GM12878 (cell line): ENCODE measurements at regions not wholly inside any gene's neighbourhood (a gene's known extent, or its start where the extent isn't known, plus 50 kb on each side); places are given as distances from the start of the nearest gene placed in this dataset.

Source experiments
- ATAC-seq: fragments of 200-7000 bp; cut with Tn5 transposase; 3 replicates; pipeline ENCODE4 v1.9.1; 2020; ENCODE audit warnings: mild to moderate bottlenecking, moderate library complexity
- BruUV-seq: library from RNA; stranded (reverse); fragments of 400-500 nt; replicated peaks from 2 replicates; lab custom pipeline; 2021; lab: Mats Ljungman, UMichigan
- CTCF ChIA-PET: fragments of 300-600 bp; sonication (Branson Sonifier 250); formaldehyde crosslinking; extraction: SDS; loops from one replicate; lab custom pipeline; 2021; ENCODE audit warnings: inconsistent platforms; lab: Yijun Ruan, JAX
- POLR2A ChIA-PET: fragments of 350-600 bp; formaldehyde crosslinking; extraction: SDS; loops from one replicate; lab custom pipeline; 2021; ENCODE audit warnings: inconsistent platforms; lab: Charles Lee
- RAD21 ChIA-PET: fragments of 300-600 bp; sonication (Branson Sonifier 250); formaldehyde crosslinking; loops from one replicate; lab custom pipeline; 2023; ENCODE audit warnings: antibody characterized with exemption; ENCODE audit not compliant: unreplicated experiment; lab: Charles Lee
- SMC1A ChIA-PET: fragments of 300-600 bp; sonication (Branson Sonifier 250); formaldehyde crosslinking; loops from one replicate; lab custom pipeline; 2023; ENCODE audit not compliant: unreplicated experiment, uncharacterized antibody; lab: Charles Lee
- DNase-seq: peaks from one replicate; pipeline ENCODE4 v3.0.0-alpha.2; 2011; ENCODE audit warnings: low read depth, low spot score
- FAIRE-seq: peaks from 3 replicates; lab custom pipeline; 2011; peaks lifted over from hg19 to GRCh38; lab: Jason Lieb, UNC
- H2AFZ ChIP-seq: 2 replicates; pipeline ENCODE4 v1.6.0; 2011; ENCODE audit warnings: low read depth, low read length, control low read depth; ENCODE audit not compliant: control insufficient read depth
- H3K27ac ChIP-seq: 2 replicates; pipeline ENCODE4 v1.5.1; 2011; ENCODE audit warnings: control low read depth; ENCODE audit not compliant: control insufficient read depth, insufficient read depth
- H3K27me3 ChIP-seq, 2 experiments: replicated peaks in 1 of 2; 2 replicates each; pipeline versions ENCODE4 v1.6.0 to v1.6.1; 2011; ENCODE audit warnings: low read length in 1 of 2; ENCODE audit not compliant: control insufficient read depth in 2 of 2, insufficient read depth in 2 of 2
- H3K36me3 ChIP-seq, 2 experiments: 2 replicates each; pipeline ENCODE4 v1.5.1; 2011; ENCODE audit warnings: low read length in 1 of 2; ENCODE audit not compliant: control insufficient read depth in 2 of 2, insufficient read depth in 2 of 2
- H3K4me1 ChIP-seq: 2 replicates; pipeline ENCODE4 v1.6.1; 2011; ENCODE audit warnings: mild to moderate bottlenecking, low read length, moderate library complexity, mixed read lengths; ENCODE audit not compliant: control insufficient read depth, insufficient read depth
- H3K4me2 ChIP-seq: 2 replicates; pipeline ENCODE4 v1.6.0; 2011; ENCODE audit warnings: control low read depth; ENCODE audit not compliant: control insufficient read depth, insufficient read depth
- H3K4me3 ChIP-seq: fragments of 200-600 bp; sonication (generic); 2 replicates; pipeline ENCODE4 v1.5.1; 2016
- H3K79me2 ChIP-seq: 2 replicates; pipeline ENCODE4 v1.6.0; 2011; ENCODE audit warnings: low read length; ENCODE audit not compliant: control insufficient read depth, insufficient read depth
- H3K9ac ChIP-seq: 2 replicates; pipeline ENCODE4 v1.8.0; 2011; ENCODE audit warnings: low read length, control low read depth, mixed read lengths; ENCODE audit not compliant: control insufficient read depth, insufficient read depth
- H3K9me3 ChIP-seq: replicated peaks from 3 replicates; pipeline ENCODE4 v1.5.1; 2011; ENCODE audit warnings: mild to moderate bottlenecking, low read length; ENCODE audit not compliant: control insufficient read depth, insufficient read depth
- H4K20me1 ChIP-seq: 2 replicates; pipeline ENCODE4 v1.6.0; 2011; ENCODE audit not compliant: control insufficient read depth, insufficient read depth
- ASH2L ChIP-seq: fragments of 300-600, 200-600 bp; sonication (generic); IDR thresholded peaks from 2 replicates; pipeline ENCODE4 v1.6.1; 2017; ENCODE audit warnings: low read depth, mild to moderate bottlenecking, borderline replicate concordance
- BACH1 ChIP-seq: fragments of 450-650 bp; IDR thresholded peaks from 2 replicates; pipeline ENCODE4 v1.6.1; 2017; ENCODE audit warnings: mild to moderate bottlenecking, borderline replicate concordance
- ELK1 ChIP-seq: IDR thresholded peaks from 2 replicates; pipeline ENCODE4 v1.6.1; 2012; ENCODE audit warnings: low read depth, low read length, improper control_type of control experiment
- KDM1A ChIP-seq: fragments of 200-600 bp; sonication (generic); IDR thresholded peaks from 2 replicates; pipeline ENCODE4 v1.6.1; 2016; ENCODE audit warnings: borderline replicate concordance
- MXI1 ChIP-seq: fragments of 150-350 bp; IDR thresholded peaks from 2 replicates; pipeline ENCODE4 v1.6.1; 2011; ENCODE audit warnings: low read depth, mild to moderate bottlenecking, inconsistent platforms, low read length, improper control_type of control experiment
- NR2C2 ChIP-seq: IDR thresholded peaks from 2 replicates; pipeline ENCODE4 v1.6.1; 2011; ENCODE audit warnings: borderline replicate concordance, low read depth; ENCODE audit not compliant: control insufficient read depth, insufficient read length
- PRDM15 ChIP-seq: fragments of 450-650 bp; formaldehyde crosslinking; IDR thresholded peaks from 2 replicates; pipeline ENCODE4 v1.4.0; 2020; ENCODE audit warnings: mild to moderate bottlenecking, moderate library complexity
- RUNX3 ChIP-seq: IDR thresholded peaks from 2 replicates; pipeline ENCODE4 v1.6.1; 2012; ENCODE audit warnings: low read length, inconsistent platforms
- SMAD1 ChIP-seq: fragments of 450-650 bp; IDR thresholded peaks from 2 replicates; pipeline ENCODE4 v1.6.1; 2018; ENCODE audit warnings: mild to moderate bottlenecking, low read depth; ENCODE audit not compliant: partially characterized antibody
- SRF ChIP-seq, 2 experiments: IDR thresholded peaks; 2 replicates each; pipeline ENCODE4 v1.6.1; 2011; ENCODE audit warnings: low read depth in 2 of 2, low read length in 2 of 2, mild to moderate bottlenecking in 1 of 2, moderate library complexity in 1 of 2
- SUPT20H ChIP-seq: IDR thresholded peaks from 2 replicates; pipeline ENCODE4 v1.6.1; 2011; ENCODE audit warnings: low read depth, mild to moderate bottlenecking, low read length, moderate library complexity, borderline replicate concordance; ENCODE audit not compliant: control insufficient read depth
- WGBS: methylation state at CpG from one replicate; pipeline ENCODE4 v1.1.6; 2016; ENCODE audit warnings: low lambda C conversion rate; ENCODE audit not compliant: insufficient replicate concordance, insufficient coverage; ENCODE audit errors: missing lambda C conversion rate; 5-methylcytosine and 5-hydroxymethylcytosine counted together
- in situ Hi-C: fragments of 300-500 bp; cut with MboI; formaldehyde crosslinking; loops from 9 replicates; pipeline ENCODE4 v1.14.3; 2018; ENCODE audit warnings: mixed read lengths
- intact Hi-C: fragments of 100-400 bp; cut with micrococcal nuclease; formaldehyde crosslinking; loops from one replicate; pipeline ENCODE4 v1.14.2; 2022; ENCODE audit not compliant: unreplicated experiment

- TF ChIP-seq NR2C2 = no peak
These were observed 204.9 kb upstream of the NREP start (continued) for GRCh38 chr5:111961862-111962261.

GRCh38 chr5:111960476-111961215, 203.7 kb upstream of the NREP start:
- CTCF ChIA-PET = interaction anchor here (1.5 kb wide), 1 partner anchor 429 kb away, joined by 4 read pairs; no protein-coding TSS in a partner anchor

GRCh38 chr5:111958851-111959250, 201.9 kb upstream of the NREP start:
- Histone ChIP-seq H3K36me3 (no peaks in the 10 kb centered on the region), H4K20me1 (no peaks in the 10 kb centered on the region), H2AFZ (no peak overlapping the region), H3K4me2 (no peak overlapping the region), H3K4me3 (no peak overlapping the region), H3K4me1 (peaks cover 4% of the 10 kb centered on the region), H3K9ac (no peak overlapping the region), H3K9me3 (no peaks in the 10 kb centered on the region; the same call in 2 of the 3 replicates), H3K27ac (no peak overlapping the region), H3K79me2 (no peaks in the 10 kb centered on the region), H3K27me3 (no peaks in the 10 kb centered on the region)
- ChIA-PET SMC1A (no interaction called here), CTCF (interaction anchor here (1.2 kb wide), 1 partner anchor 12 kb away, joined by 4 read pairs; no protein-coding TSS in a partner anchor), RAD21 (interaction anchor here (1.0 kb wide), 1 partner anchor 408 kb away, joined by 3 read pairs; no protein-coding TSS in a partner anchor), POLR2A (no interaction called here)
- in situ Hi-C loops (no loop called here), intact Hi-C loops (no loop called here)
- ATAC-seq = no peak
- DNase-seq = no peak
- 45% methylated on average over 1 of the region's 1 CpG for WGBS
- FAIRE-seq = no peak
- BruUV-seq = no TSS peak
- TF ChIP-seq SMAD1 = no peak
- no peak for TF ChIP-seq ASH2L
- TF ChIP-seq ELK1 = no peak
- TF ChIP-seq SUPT20H = no peak
- no peak for TF ChIP-seq PRDM15 (CRISPR knock-in tag)
- no peak for TF ChIP-seq KDM1A

More at GRCh38 chr5:111960476-111961215, 203.7 kb upstream of the NREP start:
- DNase-seq (no peak), FAIRE-seq (no peak), ATAC-seq (no peak)
- no peaks in the 10 kb centered on the region; the same call in 2 of the 3 replicates for H3K9me3 ChIP-seq
- no peak overlapping the region for H2AFZ ChIP-seq
- no peaks in the 10 kb centered on the region for H3K79me2 ChIP-seq
- WGBS = 7% methylated on average over 2 of the region's 2 CpGs
- ChIA-PET SMC1A (interaction anchor here (1.0 to 1.1 kb wide), 4 partner anchors 8 to 278 kb away, joined by 3 to 4 read pairs (median 4); no protein-coding TSS in a partner anchor), RAD21 (no interaction called here), POLR2A (interaction anchor here (0.6 kb wide), 1 partner anchor 81 kb away, joined by 7 read pairs; no protein-coding TSS in a partner anchor)
- intact Hi-C loops = no loop called here
- no peaks in the 10 kb centered on the region; the same call in 1 of the 2 replicates for H3K4me1 ChIP-seq
- H3K9ac ChIP-seq = no peak overlapping the region
- in situ Hi-C loops = no loop called here
- H3K27ac ChIP-seq = no peak overlapping the region
- TF ChIP-seq RUNX3 (no peak), SRF (IDR thresholded peaks at IDR 0.05; ENCODE audit: low read depth in 2 of 2, low read length in 2 of 2) (no peak), MXI1 (no peak), BACH1 (no peak)
- H3K4me3 ChIP-seq = no peak overlapping the region
- BruUV-seq = no TSS peak
- H3K4me2 ChIP-seq = no peak overlapping the region
- H3K36me3 ChIP-seq = no peaks in the 10 kb centered on the region
- no peaks in the 10 kb centered on the region for H3K27me3 ChIP-seq
- H4K20me1 ChIP-seq = no peaks in the 10 kb centered on the region
